HG03159 (cell line): ENCODE measurements at regions not wholly inside any gene's neighbourhood (a gene's known extent, or its start where the extent isn't known, plus 50 kb on each side); places are given as distances from the start of the nearest gene placed in this dataset.
"Not testable (repeated sequence)": the region's sequence is repeated elsewhere in the genome, so short reads cannot be mapped to it uniquely, and the experiment has no call there.

Experiments
- ATAC-seq: cut with Tn5 transposase; IDR thresholded peaks from one replicate; pipeline ENCODE4 v1.9.1; 2021; ENCODE audit warnings: mild to moderate bottlenecking, moderate library complexity; ENCODE audit not compliant: unreplicated experiment

GRCh38 chr12:58677833-58678232 lies 242.5 kb downstream of the LRIG3 start:
- not testable (repeated sequence) for ATAC-seq

GRCh38 chr12:58678753-58679152 lies 241.6 kb downstream of the LRIG3 start:
- no peak for ATAC-seq

- no peak for ATAC-seq
These were observed 238.6 kb downstream of the LRIG3 start for GRCh38 chr12:58681730-58682129.

- no peak for ATAC-seq
These were observed 225.0 kb downstream of the LRIG3 start for GRCh38 chr12:58695263-58695662.

- no peak for ATAC-seq
These were observed 218.8 kb downstream of the LRIG3 start for GRCh38 chr12:58701536-58701935.

GRCh38 chr12:58703866-58704265 lies 216.4 kb downstream of the LRIG3 start:
- ATAC-seq, result no peak

- not testable (repeated sequence) for ATAC-seq
These were observed 215.5 kb downstream of the LRIG3 start for GRCh38 chr12:58704770-58705169.

- ATAC-seq, result no peak
These were observed 209.4 kb downstream of the LRIG3 start for GRCh38 chr12:58710901-58711300.

GRCh38 chr12:58711974-58712373 lies 208.3 kb downstream of the LRIG3 start:
- ATAC-seq, result no peak

- ATAC-seq, result no peak
These were observed 207.3 kb downstream of the LRIG3 start for GRCh38 chr12:58712976-58713375.

- ATAC-seq, result no peak
These were observed 201.1 kb downstream of the LRIG3 start for GRCh38 chr12:58719161-58719560.

- ATAC-seq, result no peak
These were observed 199.9 kb downstream of the LRIG3 start for GRCh38 chr12:58720421-58720820.

- no peak for ATAC-seq
These were observed 194.8 kb downstream of the LRIG3 start for GRCh38 chr12:58725400-58726105.

- no peak for ATAC-seq
These were observed 192.8 kb downstream of the LRIG3 start for GRCh38 chr12:58727521-58727920.

GRCh38 chr12:58728397-58728796 lies 191.9 kb downstream of the LRIG3 start:
- no peak for ATAC-seq

- no peak for ATAC-seq
These were observed 189.2 kb downstream of the LRIG3 start for GRCh38 chr12:58731096-58731495.

GRCh38 chr12:58732894-58733293 lies 187.4 kb downstream of the LRIG3 start:
- no peak for ATAC-seq

- no peak for ATAC-seq
These were observed 179.1 kb downstream of the LRIG3 start for GRCh38 chr12:58741226-58741625.

GRCh38 chr12:58745348-58746125 lies 174.8 kb downstream of the LRIG3 start:
- no peak for ATAC-seq

- no peak for ATAC-seq
These were observed 172.8 kb downstream of the LRIG3 start for GRCh38 chr12:58747533-58747932.

- ATAC-seq, result no peak
These were observed 169.8 kb downstream of the LRIG3 start for GRCh38 chr12:58750484-58750883.

- ATAC-seq, result no peak
These were observed 162.9 kb downstream of the LRIG3 start for GRCh38 chr12:58757422-58757821.
